ENCODE measurements at regions not wholly inside any gene's neighbourhood (a gene's known extent, or its start where the extent isn't known, plus 50 kb on each side); places are given as distances from the start of the nearest gene placed in this dataset.

DNA sequence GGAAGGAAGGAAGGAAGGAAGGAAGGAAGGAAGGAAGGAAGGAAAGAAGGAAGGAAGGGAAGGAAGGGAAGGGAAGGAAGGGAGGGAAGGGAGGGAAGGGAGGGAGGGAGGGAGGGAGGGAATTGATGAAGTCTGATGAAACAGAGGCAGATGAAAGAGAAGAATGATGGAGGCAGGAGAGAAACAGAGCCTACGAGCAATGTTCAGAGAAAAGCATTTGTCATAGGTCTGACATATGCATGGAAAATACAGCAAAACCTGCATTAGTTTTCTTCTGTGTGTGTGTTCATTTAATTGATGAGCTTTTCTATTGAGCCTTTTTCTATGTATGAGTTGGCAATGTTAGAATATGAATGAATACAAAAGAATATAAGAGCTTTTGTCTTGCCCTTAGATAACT lies 343.4 kb downstream of the GXYLT1 start:
- Mint-ChIP-seq H3K36me3 (ENCODE audit: unreplicated experiment) (no peaks in the 10 kb centered on the region), H3K9me3 (ENCODE audit: unreplicated experiment) (no peaks in the 10 kb centered on the region), H3K27ac (ENCODE audit: unreplicated experiment) (no peak overlapping the region), H3K4me1 (ENCODE audit: low read depth, unreplicated experiment) (no peaks in the 10 kb centered on the region), H3K27me3 (ENCODE audit: unreplicated experiment) (no peaks in the 10 kb centered on the region), H3K4me3 (ENCODE audit: unreplicated experiment) (no peak overlapping the region)
- TF ChIP-seq, protein P1, sequence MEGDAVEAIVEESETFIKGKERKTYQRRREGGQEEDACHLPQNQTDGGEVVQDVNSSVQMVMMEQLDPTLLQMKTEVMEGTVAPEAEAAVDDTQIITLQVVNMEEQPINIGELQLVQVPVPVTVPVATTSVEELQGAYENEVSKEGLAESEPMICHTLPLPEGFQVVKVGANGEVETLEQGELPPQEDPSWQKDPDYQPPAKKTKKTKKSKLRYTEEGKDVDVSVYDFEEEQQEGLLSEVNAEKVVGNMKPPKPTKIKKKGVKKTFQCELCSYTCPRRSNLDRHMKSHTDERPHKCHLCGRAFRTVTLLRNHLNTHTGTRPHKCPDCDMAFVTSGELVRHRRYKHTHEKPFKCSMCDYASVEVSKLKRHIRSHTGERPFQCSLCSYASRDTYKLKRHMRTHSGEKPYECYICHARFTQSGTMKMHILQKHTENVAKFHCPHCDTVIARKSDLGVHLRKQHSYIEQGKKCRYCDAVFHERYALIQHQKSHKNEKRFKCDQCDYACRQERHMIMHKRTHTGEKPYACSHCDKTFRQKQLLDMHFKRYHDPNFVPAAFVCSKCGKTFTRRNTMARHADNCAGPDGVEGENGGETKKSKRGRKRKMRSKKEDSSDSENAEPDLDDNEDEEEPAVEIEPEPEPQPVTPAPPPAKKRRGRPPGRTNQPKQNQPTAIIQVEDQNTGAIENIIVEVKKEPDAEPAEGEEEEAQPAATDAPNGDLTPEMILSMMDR (IDR thresholded peaks at IDR 0.05; ENCODE audit: partially characterized antibody, unreplicated experiment), result no peak
- no peak for DNase-seq

DNA sequence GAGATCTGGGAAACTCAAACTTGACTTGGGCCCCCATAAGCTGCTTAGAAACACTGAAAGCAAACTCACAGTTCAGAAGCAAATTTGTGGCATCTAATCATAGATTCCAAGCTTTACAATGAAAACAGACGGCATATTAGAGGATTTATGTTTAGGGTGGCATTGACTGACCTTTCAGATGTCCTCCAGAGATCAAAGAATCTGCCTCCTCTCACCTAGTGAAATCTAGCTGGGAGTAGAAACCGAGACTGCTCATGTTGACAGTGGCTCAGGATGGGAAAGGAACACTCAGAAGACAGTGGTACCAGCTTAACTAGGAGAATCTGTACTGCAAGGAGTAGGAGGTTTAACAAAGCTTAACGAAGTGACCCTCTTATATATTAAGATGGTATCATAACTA lies 345.0 kb downstream of the GXYLT1 start:
- Mint-ChIP-seq H3K4me3 (ENCODE audit: unreplicated experiment) (no peak overlapping the region), H3K36me3 (ENCODE audit: unreplicated experiment) (no peaks in the 10 kb centered on the region), H3K4me1 (ENCODE audit: low read depth, unreplicated experiment) (no peaks in the 10 kb centered on the region), H3K9me3 (ENCODE audit: unreplicated experiment) (no peaks in the 10 kb centered on the region), H3K27me3 (ENCODE audit: unreplicated experiment) (no peaks in the 10 kb centered on the region), H3K27ac (ENCODE audit: unreplicated experiment) (no peak overlapping the region)
- no peak for DNase-seq
- TF ChIP-seq, protein P1 (IDR thresholded peaks at IDR 0.05; ENCODE audit: partially characterized antibody, unreplicated experiment), result no peak

DNA sequence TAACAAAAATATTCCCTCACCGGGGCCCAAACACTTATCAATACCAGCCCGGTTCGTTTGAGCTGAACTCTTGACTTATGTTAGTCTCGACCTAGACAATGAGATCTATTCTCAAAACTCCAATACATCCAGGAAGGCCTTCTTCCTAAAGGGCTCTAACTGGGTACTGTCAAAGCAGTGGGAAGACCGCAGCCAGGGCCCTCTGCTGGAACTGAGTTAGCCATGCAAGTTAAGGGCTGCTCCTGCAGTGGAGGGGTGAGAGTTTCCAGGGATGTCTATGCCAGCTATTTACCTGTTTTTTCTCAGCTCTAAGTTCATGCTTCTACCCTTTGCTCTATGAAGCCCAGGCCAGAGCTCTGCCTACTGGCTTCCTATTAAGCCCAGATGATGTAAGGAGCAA lies 348.8 kb downstream of the GXYLT1 start:
- Mint-ChIP-seq H3K36me3 (ENCODE audit: unreplicated experiment) (peaks cover 4% of the 10 kb centered on the region), H3K27me3 (ENCODE audit: unreplicated experiment) (no peaks in the 10 kb centered on the region), H3K27ac (ENCODE audit: unreplicated experiment) (no peak overlapping the region), H3K9me3 (ENCODE audit: unreplicated experiment) (peaks cover under 1% of the 10 kb centered on the region), H3K4me1 (ENCODE audit: low read depth, unreplicated experiment) (no peaks in the 10 kb centered on the region), H3K4me3 (ENCODE audit: unreplicated experiment) (no peak overlapping the region)
- DNase-seq, result peak; percentile 51
- TF ChIP-seq, protein P1 (IDR thresholded peaks at IDR 0.05; ENCODE audit: partially characterized antibody, unreplicated experiment), result no peak

DNA sequence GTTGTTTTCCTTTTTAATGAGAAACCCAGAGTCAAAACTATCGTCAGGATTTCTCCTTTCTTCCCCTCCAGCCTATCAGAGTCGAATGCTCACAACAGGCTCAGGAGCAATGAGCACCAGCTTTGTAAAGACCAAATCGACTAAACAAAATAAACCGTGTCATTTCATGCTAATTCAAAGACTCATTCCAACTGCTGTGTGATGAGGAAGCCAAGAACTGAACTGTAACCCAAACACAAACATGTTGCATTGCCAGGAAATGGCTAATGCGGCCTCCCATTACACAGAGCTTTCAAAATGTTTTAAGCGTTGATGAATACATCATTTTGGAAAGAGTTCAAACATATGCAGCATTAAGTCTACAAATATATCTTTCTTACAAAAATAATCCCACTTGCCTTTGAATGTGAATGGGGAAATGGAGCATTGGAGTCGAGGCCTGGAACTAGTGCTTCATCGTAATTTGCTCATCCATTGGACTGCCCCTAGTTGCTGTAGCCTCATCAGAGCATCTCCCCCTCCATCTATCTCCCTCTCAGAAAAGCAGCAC lies 349.5 kb downstream of the GXYLT1 start:
- no peaks in the 10 kb centered on the region for H3K27me3 Mint-ChIP-seq (ENCODE audit: unreplicated experiment)
- H3K36me3 Mint-ChIP-seq (ENCODE audit: unreplicated experiment), result peaks cover 4% of the 10 kb centered on the region
- no peaks in the 10 kb centered on the region for H3K4me1 Mint-ChIP-seq (ENCODE audit: low read depth, unreplicated experiment)
- no peak for DNase-seq
- H3K9me3 Mint-ChIP-seq (ENCODE audit: unreplicated experiment), result peaks cover 2% of the 10 kb centered on the region
- TF ChIP-seq, protein P1 (IDR thresholded peaks at IDR 0.05; ENCODE audit: partially characterized antibody, unreplicated experiment), result no peak
- H3K4me3 Mint-ChIP-seq (ENCODE audit: unreplicated experiment), result no peak overlapping the region
- no peak overlapping the region for H3K27ac Mint-ChIP-seq (ENCODE audit: unreplicated experiment)

DNA sequence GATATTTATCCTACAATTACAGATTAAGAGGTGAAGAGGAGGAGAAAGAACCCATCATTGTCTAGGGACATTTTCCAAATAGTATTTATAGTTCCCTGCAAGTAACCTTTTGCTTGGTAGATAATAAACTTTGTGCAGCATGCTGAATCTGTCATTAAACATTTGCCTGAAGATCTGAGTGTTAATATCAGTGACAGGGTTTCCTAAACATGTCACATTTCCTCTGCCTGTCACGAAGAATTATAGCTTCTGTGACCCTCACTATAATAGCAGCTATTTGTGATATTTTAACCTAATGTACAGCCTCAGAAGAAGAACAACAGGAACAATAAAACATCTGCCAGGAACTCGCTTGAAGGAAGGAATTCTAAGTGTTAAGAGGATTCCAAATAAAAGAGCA lies 350.3 kb downstream of the GXYLT1 start:
- H3K4me3 Mint-ChIP-seq (ENCODE audit: unreplicated experiment), result no peak overlapping the region
- H3K27ac Mint-ChIP-seq (ENCODE audit: unreplicated experiment), result no peak overlapping the region
- H3K4me1 Mint-ChIP-seq (ENCODE audit: low read depth, unreplicated experiment), result no peaks in the 10 kb centered on the region
- H3K27me3 Mint-ChIP-seq (ENCODE audit: unreplicated experiment), result no peaks in the 10 kb centered on the region
- DNase-seq, result no peak
- peaks cover 2% of the 10 kb centered on the region for H3K9me3 Mint-ChIP-seq (ENCODE audit: unreplicated experiment)
- TF ChIP-seq, protein P1 (IDR thresholded peaks at IDR 0.05; ENCODE audit: partially characterized antibody, unreplicated experiment), result no peak
- H3K36me3 Mint-ChIP-seq (ENCODE audit: unreplicated experiment), result peaks cover 4% of the 10 kb centered on the region

All from glutamatergic neuron (in vitro differentiated cells).